A549 (cell line): ENCODE measurements at regions not wholly inside any gene's neighbourhood (a gene's known extent, or its start where the extent isn't known, plus 50 kb on each side); places are given as distances from the start of the nearest gene placed in this dataset.

Experiments
- CTCF ChIP-seq: fragments of >200 bp; sonication (Bioruptor Twin); formaldehyde crosslinking; IDR thresholded peaks from 3 replicates; pipeline ENCODE4 v1.5.1; 2016
- HDAC2 ChIP-seq: fragments of 200-600 bp; sonication (generic); IDR thresholded peaks from 2 replicates; pipeline ENCODE4 v1.6.1; 2016
- MAZ ChIP-seq: fragments of 150-350 bp; IDR thresholded peaks from 2 replicates; pipeline ENCODE4 v1.6.1; 2014; ENCODE audit warnings: antibody characterized with exemption, low read depth, low read length, borderline replicate concordance
- PHF8 ChIP-seq: fragments of 200-600 bp; sonication (generic); IDR thresholded peaks from 2 replicates; pipeline ENCODE4 v1.6.1; 2016; ENCODE audit warnings: low read depth, mild to moderate bottlenecking, antibody characterized with exemption, moderate library complexity, borderline replicate concordance
- POLR2A ChIP-seq: IDR thresholded peaks from 2 replicates; pipeline ENCODE4 v1.6.1; 2012; ENCODE audit warnings: mild to moderate bottlenecking, low read length
- RAD21 ChIP-seq, 2 experiments: fragments of >200 bp in 1 of 2; sonication (Bioruptor Twin) in 1 of 2; formaldehyde crosslinking in 1 of 2; IDR thresholded peaks in 1 of 2; conservative IDR thresholded peaks in 1 of 2; 2 replicates in 1 of 2; 3 replicates in 1 of 2; pipeline ENCODE4 v1.6.1; 2012 to 2018; ENCODE audit warnings: inconsistent platforms in 1 of 2
- RCOR1 ChIP-seq: fragments of 150-350 bp; IDR thresholded peaks from 2 replicates; pipeline ENCODE4 v1.6.1; 2014; ENCODE audit warnings: antibody characterized with exemption, low read length, low read depth
- ZNF302 ChIP-seq: fragments of 250-450 bp; sonication (Bioruptor Pico); IDR thresholded peaks from 2 replicates; pipeline ENCODE4 v1.9.0; 2021; ENCODE audit warnings: inconsistent platforms, mild to moderate bottlenecking, moderate library complexity

GRCh38 chr18:53859764-53860163 lies 364.7 kb downstream of the MBD2 start:
- TF ChIP-seq RCOR1, result no peak
- no peak for TF ChIP-seq MAZ
- no peak for TF ChIP-seq POLR2A
- TF ChIP-seq CTCF, result no peak
- TF ChIP-seq RAD21 (conservative IDR thresholded peaks at IDR 0.05 in 1 of 2, IDR thresholded peaks at IDR 0.05 in 1 of 2), result no peak
- no peak for TF ChIP-seq ZNF302 (CRISPR knock-in tag)
- TF ChIP-seq PHF8, result no peak
- TF ChIP-seq HDAC2, result no peak
